NCI-H510A treated with DMSO at 0.1 percent for 48 hours (cell line): ENCODE measurements at regions not wholly inside any gene's neighbourhood (a gene's known extent, or its start where the extent isn't known, plus 50 kb on each side); places are given as distances from the start of the nearest gene placed in this dataset.
"Not testable (repeated sequence)": the region's sequence is repeated elsewhere in the genome, so short reads cannot be mapped to it uniquely, and the experiment has no call there.

Source experiments
- DNase-seq: peaks from one replicate; lab custom pipeline; 2025; lab: John Stamatoyannopoulos, UW

DNA sequence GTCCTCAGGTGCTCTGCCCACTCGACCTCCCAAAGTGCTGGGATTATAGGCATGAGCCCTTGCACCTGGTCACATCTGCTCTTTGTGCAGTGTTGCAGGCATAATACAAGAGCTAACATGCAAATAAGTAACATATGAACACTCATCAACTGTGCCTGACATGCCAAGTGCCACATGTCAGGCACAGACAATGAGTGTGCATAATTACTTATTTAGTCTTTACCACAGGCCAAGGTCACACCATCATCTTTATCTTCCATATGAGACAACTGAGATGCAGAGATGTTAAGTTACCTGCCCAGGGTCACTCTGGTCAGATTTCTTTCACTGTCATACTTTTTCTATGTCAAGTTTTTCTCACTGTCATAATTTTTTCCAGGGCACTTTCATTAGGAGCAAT, 126.1 kb downstream of the PPIAL4G start:
- no peak for DNase-seq

DNA sequence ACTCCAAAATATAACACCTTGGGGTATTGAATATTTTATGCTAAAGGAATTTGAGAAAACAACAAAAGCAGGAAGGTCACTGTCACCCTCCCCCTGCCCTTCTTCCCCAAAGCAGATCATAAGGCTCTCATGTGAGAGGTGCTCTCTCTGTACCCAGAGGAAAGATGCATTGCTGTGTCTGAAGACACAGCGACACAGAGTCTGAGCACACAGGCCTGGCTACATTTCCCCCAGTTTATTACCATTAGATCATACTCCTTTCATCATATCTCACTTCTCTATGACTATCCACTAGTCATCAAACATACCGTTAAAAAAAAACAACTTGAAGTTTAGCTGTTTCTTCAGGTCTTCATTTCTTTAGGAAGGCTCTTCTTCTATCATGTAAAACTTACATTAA, 127.1 kb downstream of the PPIAL4G start:
- no peak for DNase-seq

DNA sequence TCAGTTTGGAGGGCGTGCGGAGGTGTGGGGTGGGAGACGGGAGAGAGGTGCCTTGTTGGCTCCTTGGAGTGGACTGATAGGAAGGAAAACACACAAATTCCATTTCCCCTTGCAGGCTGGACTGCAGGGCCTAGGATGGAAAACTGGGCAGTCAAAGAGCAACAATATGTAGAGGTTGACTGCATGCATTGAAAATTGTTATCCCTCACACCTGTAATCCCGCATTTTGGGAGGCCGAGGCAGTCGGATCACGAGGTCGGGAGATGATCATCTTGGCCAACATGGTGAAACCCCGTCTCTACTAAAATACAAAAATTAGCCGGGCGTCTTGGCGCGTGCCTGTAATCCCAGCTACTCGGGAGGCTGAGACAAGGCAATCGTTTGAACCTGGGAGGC, 128.2 kb downstream of the PPIAL4G start:
- no peak for DNase-seq

DNA sequence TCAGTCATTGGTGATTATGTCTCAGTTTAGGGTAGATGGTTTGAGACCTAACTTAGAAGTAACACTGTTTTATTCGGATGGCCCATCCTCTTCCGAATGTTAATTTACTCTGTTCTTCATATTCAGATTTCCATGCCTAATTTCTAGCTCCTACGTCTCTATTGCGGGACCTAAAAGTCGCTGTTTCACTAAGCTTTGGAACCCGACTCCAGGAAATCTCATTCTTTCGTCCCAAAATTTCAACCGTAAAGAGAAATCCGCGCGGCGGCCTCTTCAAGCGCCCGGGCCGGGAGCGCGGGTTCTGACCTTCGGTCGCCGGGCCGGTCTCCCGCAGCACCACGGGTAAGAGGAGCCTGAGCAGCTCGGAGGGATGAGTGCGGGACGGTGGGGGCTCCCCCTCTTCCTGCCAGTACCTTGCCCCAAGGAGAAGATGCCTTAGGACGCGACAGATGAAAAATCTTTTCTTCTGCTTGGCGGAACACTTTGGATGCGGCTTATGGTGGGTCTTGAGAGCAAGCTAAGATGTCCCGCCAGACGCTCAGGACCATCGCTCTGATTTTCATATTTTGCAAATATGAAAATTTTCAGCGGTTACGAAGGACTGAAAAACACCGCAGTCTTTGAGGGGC, 128.7 kb downstream of the PPIAL4G start:
- DNase-seq = no peak

DNA sequence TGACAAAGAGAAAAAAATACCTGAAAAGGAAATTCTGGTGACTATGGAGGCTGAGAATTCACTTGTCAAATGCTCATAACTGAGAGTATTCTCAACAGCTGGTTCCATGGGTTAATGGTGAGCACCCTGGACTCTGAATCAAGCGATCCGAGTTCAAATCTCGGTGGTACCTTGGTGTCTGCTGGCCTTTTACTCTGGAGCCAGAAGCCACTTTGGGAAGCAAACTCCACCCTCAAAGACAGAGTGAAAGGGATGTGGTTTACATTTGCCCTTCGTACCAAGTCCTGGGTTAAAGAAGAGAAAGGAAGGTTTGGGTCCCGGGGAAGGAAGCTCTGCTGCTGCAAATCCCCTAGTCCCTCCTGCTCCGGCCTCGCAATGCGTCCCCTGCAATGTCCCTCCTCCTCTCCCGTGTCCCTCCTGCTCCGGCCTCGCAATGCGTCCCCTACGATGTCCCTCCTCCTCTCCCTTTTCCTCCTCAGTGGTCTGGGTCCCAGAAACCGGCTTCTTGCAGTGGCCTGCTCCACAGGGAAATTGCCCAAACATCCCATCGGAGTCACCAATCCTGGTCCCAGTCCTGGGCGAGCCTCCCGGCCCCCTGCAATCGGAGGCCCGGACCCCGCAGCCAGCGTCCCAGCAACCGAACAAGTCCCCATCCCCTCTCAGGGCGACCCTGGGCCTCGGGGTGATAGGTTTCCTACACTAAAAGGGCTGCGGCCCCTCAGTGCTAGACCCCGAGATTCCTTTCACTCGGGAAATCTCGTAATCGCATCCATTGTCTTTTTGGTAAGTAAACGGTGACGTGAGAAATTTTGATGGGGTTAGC, 129.4 kb downstream of the PPIAL4G start:
- no peak for DNase-seq

DNA sequence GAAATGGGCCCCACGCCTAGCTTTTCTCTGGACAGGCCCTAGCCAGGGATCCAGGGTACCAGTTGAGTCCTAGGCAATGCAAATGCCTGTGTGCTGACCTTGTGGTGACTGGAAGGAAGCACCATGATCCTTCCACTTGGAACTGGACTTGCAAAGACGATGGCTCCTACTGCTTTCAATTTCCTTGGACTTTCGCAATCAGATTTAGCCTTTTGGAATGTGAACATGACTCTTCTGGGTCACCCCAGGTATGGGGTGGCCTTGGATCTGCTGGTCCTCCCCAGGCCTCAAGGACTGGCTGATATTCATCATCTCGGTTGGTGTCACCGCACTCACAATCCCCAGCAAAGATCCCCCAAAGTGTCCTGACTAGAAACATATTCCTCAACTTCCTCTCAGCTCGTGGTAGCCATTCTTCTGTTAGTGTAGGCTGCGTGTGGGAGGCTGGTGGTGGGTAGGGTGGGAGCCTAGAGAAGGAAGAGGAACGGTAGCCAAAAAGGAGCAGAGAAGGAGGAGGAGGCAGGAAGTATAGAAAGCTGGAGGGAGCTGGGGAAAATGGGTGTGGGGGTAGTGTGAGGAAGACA, 130.5 kb downstream of the PPIAL4G start:
- DNase-seq = no peak

DNA sequence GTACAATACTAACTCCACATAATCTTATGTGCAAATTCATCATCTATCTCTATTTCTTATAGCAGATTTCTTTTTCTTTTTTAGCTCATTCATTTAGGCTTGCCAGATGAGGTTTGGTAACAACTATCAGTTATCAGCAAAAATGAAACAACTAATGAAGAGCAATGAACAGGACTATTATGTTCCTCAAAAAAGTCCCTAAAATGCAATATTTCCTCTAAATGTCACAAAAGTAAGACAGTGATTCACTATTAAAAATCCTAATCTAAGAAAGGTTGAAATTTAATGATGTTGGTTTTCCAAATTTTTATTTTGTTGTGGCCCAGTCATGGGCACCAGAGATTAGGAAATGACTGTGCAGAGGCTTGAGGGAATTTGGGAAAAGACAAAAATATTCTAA, 135.3 kb downstream of the PPIAL4G start:
- no peak for DNase-seq

DNA sequence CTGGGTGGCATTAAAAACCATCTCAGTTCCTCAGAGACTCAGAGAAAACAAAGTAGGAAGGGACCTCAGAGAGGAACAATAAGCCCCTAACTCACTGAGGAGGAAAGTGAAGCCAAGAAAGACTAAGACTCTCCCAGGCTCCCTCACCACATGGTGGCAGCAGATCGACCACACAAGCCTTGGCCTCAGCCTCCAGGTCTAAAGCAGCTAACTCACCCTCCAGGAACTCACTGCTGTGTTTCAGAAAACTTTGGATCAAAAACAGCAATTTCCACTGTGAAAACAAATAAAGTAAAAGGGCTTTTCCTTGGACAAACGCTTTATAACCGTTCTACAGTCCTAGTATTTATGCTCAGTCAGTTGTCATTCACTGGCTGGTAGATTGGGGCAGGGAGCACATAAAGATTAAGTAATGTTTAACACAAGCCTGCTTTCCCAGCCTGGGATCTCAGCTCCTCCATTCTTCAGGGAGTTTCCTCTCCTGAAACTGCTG, 137.4 kb downstream of the PPIAL4G start:
- DNase-seq = not testable (repeated sequence)

DNA sequence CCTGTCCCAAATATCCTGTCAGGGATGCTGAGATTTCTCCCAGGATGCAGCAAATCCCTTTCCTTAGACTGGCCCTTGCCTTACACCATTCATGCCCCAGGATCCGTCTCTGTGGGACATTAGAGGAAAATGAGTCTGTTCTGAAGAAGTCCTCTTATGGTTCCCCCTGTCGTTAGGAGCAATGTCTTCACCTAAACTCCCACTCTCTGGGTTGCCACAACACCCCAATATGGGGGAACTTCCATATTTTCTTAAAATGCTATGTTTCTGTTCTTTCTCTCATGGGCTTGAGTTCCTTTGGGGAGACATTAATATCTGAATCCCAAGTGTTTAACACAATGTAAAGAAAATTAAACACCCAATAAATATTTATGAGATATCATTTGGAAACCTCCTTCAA, 138.5 kb downstream of the PPIAL4G start:
- not testable (repeated sequence) for DNase-seq

DNA sequence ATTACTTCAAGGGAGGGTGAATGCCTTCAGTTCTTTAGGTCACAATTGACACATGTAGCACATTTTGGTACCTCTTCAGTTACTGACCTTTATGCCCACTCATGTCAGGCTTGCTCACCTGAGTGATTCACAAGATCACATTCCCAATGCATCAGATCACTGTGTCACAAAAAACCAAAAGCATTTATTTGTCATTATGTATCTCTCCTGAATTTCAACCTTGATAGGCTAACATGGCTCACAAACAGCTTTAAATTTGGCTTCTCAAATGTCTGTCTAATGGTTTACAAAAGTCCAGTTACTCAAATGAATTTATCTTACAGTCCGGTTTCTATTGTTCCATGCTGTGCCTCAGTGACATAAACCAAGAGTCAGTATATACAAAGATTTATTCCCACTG, 141.4 kb downstream of the PPIAL4G start:
- DNase-seq = not testable (repeated sequence)

DNA sequence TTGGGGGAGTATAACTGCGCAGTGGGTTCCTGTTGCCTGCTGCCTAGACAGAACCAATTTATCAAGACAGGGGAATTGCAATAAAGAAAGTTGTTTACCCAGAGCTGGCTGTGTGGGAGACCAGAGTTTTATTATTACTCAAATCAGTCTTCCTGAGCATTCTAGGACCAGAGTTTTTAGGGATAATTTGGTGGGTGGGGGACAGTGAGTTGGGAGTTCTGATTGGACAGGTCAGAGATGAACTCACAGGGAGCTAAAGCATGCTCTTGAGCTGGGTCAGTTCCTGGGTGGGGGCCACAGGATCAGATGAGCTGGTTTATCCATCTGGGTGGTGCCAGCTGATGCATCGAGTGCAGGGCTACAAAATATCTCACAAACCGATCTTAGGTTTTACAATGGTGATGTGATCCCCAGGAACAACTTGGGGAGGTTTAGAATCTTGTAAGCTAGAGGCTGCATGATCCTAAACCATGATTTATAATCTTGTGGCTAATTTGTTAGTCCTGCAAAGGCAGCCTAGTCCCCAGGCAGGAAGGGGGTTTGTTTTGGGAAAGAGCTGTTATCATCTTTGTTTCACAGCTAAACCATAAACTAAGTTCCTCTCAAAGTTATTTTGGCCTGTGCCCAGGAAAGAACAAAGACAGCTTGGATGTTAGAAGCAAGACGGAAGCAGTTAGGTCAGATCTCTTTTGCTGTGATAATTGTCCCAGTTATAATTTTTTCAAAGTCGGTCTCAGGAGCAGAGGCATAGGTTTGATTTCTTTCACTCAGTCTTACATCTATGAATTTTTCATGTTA, 146.8 kb downstream of the PPIAL4G start:
- not testable (repeated sequence) for DNase-seq

DNA sequence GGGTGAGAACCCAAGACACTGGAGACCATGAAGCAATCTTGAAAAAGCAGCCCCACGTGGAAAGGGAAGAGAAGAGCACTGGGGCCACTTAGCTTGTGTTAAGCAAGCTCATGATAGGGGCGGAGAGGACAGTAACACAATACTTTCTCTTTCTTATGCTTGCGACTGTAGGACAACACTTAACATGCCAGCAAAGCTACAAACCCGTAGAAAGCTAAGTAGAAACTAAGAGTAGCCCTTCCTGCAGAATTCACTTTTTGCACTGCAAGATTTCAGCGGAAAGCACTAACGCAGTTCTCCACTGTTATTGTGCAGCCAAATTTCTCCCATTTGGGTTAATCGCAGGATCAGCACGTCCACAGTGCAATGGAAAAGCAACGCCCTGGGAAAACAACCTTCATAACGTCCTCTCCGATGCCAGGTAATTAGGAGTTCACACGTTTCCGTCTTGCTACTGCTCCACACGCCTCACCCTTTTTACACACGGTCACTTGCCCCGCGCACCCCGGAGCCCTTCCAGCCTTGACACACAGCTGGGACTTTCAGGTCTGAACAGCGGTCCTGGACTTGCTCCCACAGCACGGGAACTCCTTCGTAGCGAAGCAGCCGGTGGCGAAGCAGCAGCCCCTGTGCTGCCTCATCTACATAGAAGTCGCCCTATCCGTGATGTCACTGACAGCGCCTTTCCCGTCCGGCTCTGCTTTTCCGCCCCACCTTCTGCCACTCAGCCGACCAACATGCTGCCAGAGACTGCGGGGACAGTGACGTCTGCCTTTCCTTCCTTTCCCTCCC, 148.6 kb downstream of the PPIAL4G start:
- peak; percentile 90 for DNase-seq

DNA sequence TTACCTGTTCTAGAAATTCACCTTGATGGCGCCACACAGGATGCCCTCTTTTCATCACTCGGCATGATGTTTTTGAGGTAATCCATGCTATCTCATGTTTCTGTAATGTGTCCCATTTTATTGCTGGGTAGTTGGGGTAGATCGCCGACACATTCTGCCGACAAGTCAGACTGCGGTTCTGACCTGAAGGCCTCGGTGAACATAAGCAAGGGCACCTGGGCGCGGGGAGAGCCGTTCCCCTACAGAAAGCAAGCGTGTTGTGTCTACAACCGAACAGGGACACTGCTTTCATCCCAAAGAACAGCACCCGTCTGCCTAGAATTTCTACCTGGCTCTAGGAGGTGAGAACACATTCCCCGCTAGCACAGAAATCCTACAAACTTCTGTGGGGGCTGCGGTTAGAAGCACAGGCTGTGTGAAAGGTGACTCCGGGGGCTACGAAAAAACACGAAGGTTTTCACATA, 149.2 kb downstream of the PPIAL4G start:
- peak; percentile 61 for DNase-seq

DNA sequence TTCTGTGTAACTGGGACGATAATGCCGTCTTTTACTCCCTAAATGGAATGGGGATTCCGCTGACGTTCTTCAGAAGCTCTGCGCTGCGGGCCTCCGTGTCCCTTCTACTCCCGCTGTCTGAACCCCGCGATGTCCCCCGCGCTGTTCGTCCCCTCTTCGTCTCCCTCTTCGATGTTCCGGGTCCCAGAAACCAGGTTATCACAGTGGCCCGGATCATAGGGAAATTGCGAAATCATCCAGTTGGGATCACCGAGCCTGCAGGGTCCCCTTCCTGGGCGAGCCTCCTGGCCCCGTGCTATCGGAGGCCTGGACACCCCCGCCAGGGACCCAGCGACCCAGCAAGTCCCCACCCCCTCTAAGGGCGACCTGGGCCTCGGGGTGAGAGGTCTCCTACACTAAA, 154.2 kb downstream of the PPIAL4G start:
- DNase-seq = no peak

DNA sequence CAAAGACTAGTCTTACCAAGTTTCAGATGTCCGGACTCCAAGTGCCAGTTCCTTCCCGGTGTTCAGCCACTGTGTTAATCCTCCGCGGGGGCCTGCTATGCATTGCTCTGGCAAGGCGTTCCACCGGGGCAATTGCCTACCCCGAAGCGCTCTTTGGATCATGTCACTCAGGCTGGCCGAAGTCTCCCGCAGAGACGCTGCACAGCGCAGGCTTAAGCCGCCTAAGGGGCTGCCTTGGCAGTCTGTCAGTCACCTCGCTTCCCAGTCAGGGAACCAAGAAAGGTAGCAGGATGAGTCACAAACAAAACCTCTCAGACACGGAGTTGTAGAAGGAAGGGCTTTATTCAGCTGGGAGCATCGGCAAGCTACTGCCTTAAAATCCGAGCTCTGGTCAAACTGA, 158.1 kb downstream of the PPIAL4G start:
- not testable (repeated sequence) for DNase-seq

DNA sequence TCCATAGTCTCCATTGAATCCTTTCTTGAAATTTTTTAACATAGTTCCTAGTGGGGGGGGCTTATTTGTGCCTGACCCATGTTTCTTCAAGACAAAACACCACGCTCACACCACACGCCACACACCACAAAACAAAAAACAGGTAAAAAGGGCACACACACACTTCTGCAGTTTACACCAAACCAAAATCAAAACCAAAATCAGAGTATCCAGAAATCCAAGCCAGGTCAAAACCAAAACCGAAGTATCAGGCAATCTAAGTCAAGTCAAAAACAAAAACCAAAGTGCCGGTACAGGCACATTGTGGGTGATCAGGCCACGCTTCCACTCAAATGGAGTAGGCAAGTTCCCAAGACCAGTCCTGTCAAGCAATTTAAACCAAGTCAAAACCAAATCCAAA, 158.6 kb downstream of the PPIAL4G start:
- DNase-seq = not testable (repeated sequence)

DNA sequence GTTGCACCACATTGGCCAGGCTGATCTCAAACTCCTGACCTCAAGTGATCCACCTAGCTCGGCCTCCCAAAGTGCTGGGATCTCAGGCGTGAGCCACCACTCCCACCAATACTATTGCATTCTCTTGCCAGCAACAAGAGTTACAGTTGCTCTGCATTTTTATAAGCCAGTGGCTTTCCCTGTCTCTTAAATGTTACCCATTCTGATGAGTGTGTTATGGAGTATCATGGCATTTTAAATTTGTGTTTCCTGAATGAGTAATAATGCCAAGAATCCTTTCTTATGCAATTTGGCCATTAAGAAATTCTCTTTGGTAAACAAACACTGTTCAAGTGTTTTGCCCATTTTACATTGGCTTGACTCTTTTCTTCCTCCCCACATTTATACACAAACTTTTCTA, 163.0 kb downstream of the PPIAL4G start:
- DNase-seq = not testable (repeated sequence)

DNA sequence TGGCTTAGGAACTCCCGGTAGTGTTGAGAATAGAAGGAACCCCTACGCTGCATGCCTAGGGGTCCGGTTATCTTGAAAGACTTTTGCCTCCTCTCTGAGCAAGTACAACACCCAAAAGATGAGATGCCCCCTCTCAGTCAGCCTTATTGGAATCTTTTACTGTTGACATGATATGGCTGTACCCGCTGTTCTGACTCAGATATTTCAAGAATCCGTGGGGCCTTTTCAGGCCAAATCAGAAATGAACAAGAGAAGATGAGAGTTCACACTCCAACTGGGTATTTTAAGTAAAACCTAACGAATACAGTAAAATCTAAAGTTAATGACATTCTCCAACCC, 164.2 kb downstream of the PPIAL4G start:
- DNase-seq = no peak

DNA sequence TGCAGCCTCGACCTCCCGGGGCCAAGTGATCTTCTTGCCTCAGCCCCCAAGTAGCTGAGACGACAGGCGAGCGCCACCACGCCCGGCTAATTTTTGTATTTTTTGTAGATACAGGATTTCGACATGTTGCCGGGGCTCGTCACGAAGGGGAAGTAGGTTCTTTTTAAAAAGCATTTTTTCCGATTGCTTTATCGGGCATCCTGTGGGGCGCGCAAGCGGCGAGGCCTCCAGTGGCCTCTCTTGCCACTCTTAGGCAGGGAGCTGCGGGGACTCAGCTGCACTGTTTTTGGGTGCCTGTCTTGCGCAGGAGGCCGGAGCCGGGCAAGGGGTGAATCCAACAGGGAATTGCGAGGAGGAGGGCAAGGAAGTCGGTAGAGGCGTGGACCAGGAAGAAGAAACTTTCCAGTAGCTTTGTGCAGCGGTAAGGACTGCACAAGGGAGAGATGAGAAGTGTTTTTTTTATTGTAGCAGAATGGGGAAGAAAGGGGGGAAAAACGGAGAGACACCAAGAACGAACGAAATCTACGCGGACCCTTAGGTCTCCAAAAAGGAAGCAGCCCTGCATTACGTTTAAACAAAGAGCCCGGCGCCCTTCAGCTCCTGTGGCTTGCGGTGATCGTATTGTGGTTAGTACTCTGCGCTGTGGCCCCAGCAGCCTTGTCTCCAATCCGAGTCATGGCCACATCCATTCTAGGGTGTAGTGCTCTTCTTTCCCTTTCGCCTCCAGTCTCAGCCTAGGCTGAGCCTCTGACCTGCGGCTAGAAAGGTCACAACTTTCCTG, 164.8 kb downstream of the PPIAL4G start:
- no peak for DNase-seq

DNA sequence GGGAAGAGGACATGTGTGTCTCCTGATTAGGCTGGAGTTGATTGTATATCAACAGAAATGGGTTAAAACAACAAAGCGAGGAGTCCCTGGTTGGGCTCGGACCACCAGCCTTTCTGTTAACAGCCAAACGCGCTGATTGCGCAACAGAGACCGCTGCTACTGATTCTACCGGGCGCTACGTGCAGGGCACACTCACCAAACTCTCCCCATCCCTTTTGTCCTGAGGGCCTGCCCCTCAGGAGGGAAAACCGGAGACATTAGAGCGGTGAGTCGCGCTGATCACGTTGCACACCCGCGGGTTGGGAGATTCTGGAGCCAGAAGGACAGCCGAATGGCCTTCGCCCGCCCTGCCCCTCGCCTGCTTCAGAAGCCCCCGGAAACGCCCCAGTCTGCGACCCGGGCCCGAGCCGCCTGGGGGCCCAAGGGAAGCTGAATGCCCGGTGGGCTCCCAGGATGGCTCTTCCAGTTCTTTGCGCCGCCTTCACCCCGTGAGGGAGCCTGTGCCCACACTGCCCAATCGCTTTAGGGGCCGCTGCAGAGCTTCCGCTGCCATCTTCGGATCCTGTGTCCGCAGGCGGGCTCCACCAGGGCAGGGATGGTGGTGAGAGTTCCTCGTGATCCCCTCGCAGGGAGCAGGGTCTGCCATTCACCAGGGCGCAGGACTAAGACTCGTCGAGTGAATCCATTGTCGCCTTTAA, 165.4 kb upstream of the NBPF11 start:
- DNase-seq = no peak
